Amniotic epithelial cell (primary cell): ENCODE measurements at regions not wholly inside any gene's neighbourhood (a gene's known extent, or its start where the extent isn't known, plus 50 kb on each side); places are given as distances from the start of the nearest gene placed in this dataset.

ENCODE experiments used
- DNase-seq: peaks from one replicate; pipeline ENCODE4 v3.0.0-alpha.2; 2010; ENCODE audit warnings: low read depth

GRCh38 chr5:90191352-90192045, 218.1 kb downstream of the CETN3 start:
- DNase-seq = no peak

GRCh38 chr5:90185897-90186468, 223.6 kb downstream of the CETN3 start:
- no peak for DNase-seq

GRCh38 chr5:90184764-90185163, 224.8 kb downstream of the CETN3 start:
- no peak for DNase-seq

- DNase-seq = no peak
These were observed 226.8 kb downstream of the CETN3 start for GRCh38 chr5:90182726-90183125.

GRCh38 chr5:90174236-90174635, 235.3 kb downstream of the CETN3 start:
- DNase-seq = no peak

GRCh38 chr5:90173299-90174030, 236.1 kb downstream of the CETN3 start:
- DNase-seq = no peak

- DNase-seq = no peak
These were observed 238.1 kb downstream of the CETN3 start for GRCh38 chr5:90171466-90171865.

- DNase-seq = no peak
These were observed 239.3 kb downstream of the CETN3 start for GRCh38 chr5:90170261-90170660.

GRCh38 chr5:90169078-90169477, 240.5 kb downstream of the CETN3 start:
- no peak for DNase-seq

GRCh38 chr5:90168399-90168798, 241.2 kb downstream of the CETN3 start:
- DNase-seq = no peak

GRCh38 chr5:90166816-90167215, 242.7 kb downstream of the CETN3 start:
- DNase-seq = no peak

- no peak for DNase-seq
These were observed 247.2 kb downstream of the CETN3 start for GRCh38 chr5:90162324-90162723.

GRCh38 chr5:90161414-90161813, 248.1 kb downstream of the CETN3 start:
- DNase-seq = peak; percentile 71

- no peak for DNase-seq
These were observed 251.4 kb downstream of the CETN3 start for GRCh38 chr5:90158131-90158530.

- DNase-seq = no peak
These were observed 256.5 kb downstream of the CETN3 start for GRCh38 chr5:90153031-90153430.

- DNase-seq = peak; percentile 18
These were observed 264.8 kb downstream of the CETN3 start for GRCh38 chr5:90144625-90145327.

GRCh38 chr5:90142541-90142940, 267.0 kb downstream of the CETN3 start:
- DNase-seq = no peak

- no peak for DNase-seq
These were observed 267.6 kb downstream of the CETN3 start for GRCh38 chr5:90141984-90142383.

GRCh38 chr5:90136952-90137528, 272.5 kb downstream of the CETN3 start:
- no peak for DNase-seq

- no peak for DNase-seq
These were observed 273.7 kb downstream of the CETN3 start for GRCh38 chr5:90135779-90136378.

GRCh38 chr5:90134892-90135291, 274.7 kb downstream of the CETN3 start:
- DNase-seq = peak; percentile 73

GRCh38 chr5:90134381-90134780, 275.2 kb downstream of the CETN3 start:
- DNase-seq = no peak
